Fibroblast of skin of back (primary cell): ENCODE measurements at regions not wholly inside any gene's neighbourhood (a gene's known extent, or its start where the extent isn't known, plus 50 kb on each side); places are given as distances from the start of the nearest gene placed in this dataset.
"Not testable (repeated sequence)": the region's sequence is repeated elsewhere in the genome, so short reads cannot be mapped to it uniquely, and the experiment has no call there.

Source experiments
- DNase-seq: peaks from one replicate; pipeline ENCODE4 v3.0.0-alpha.2; 2013

DNA sequence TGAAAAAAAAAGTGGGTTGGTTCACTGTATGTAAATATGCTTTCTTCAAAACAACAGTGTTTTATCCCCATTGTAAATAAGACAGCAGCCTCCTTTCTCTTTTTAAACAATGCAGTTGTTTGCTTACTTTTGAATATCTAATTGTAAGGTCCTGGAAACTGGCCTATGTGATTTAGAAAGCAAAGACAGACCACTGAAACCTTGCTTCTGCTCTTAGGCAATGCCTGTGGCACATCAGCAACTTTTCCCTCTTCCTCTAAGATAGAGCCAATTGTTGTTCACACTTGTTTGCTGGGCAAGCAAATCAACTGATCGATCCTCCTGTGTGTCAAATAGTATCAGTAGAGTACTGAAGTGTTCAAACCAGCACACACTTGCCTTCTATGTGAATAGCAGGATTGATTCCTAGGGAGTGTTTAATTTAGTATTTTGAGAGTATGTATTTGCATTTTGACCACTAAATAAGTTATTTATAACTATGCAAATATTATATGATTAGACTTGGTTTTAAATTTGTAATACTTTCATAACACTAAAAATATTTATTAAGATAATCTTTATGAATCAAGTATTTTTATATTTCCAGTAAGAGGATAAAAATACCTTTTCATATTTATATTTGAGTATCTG lies 55.4 kb upstream of the GRPR start:
- DNase-seq: no peak

DNA sequence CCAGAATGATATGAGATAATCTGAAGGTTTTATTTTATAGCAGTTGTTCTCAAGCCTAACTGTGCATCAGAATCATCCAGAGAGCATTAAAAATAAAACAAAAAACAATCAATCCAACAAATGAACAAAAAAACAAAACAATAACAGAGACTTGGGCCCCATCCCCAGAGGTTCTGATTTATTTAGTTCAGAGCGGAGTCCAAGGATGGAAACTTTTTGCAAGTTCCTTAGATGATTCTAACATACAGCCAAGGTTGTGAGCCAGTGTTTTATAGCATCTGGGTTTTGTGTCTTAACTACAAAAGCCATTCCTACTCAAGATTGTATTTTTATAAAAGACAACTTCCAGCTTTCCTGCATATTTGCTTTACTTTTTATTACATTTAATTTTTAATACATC lies 59.4 kb upstream of the GRPR start:
- DNase-seq: no peak

DNA sequence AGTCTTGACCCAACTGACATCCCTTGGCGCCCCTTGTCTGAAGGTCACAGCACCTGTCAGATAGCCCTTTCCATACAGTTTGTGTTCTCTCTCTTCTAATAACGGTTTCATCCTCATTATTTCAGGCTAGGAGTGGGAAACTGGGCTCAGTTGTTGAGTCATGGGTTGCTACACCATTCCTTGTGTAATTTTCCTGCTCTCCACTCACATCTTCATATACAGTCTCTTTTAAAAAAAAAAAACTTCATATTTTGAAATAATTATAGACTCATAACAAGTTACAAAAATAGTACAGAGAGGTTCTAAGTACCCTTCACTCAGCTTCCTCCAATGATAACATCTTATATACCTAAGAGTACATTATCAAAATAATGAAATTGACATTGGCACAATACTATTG lies 60.2 kb upstream of the GRPR start:
- no peak for DNase-seq

DNA sequence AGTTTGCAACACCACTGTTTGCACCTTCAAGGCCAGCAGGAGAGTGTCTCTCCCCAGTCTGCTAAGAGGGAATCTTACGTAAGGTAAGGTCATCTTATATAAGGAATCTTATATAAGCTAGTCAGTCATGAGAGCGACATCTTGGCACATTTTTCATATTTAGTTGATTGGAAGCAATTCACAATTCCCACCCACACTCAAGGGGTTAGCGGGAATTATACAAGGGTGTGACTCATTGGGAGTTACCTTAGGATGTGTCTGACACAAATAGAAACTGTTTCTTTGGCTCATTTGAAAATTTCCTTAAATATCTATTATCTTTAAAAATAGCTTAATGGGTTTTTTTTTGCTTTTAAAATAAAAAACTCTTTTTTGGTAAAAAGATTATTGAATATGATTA lies 62.1 kb upstream of the GRPR start:
- DNase-seq: no peak

DNA sequence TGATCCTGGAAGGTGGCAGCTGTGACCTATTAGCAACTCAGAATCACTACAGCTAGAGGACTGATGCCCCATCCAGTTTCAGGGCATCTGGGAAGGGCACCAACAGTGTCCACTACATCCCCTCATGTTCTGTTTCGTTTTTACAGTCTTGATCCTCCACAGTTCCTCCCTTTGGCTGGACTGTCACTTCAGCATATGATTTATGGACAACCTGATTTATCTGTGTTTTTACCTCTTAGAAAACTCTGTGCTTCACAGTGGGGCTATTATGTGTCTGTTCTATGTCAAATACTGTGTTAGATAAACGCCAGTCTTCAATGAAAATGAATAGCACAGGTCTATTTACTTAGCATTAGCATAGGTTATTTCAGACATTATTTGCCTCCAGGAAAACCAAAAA lies 63.1 kb upstream of the GRPR start:
- no peak for DNase-seq

DNA sequence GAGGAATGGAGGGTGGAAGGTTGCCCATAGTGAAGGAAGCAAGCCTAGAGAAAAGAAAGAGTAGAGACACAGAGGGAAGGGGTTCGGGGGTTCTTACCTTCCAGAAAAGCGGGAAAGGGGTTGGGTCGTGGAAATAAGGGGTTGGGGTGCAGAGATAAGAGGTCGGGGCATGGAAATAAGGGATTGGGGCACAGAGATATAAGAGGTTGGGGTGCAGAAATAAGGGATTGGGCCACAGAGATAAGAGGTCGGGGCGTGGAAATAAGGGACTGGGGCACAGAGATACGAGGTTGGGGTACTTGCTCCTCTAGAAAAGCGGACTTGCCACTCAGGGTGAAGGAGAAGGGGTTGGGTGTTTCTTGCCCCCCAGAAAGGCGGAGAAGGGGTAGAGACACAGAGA lies 74.2 kb upstream of the GRPR start:
- not testable (repeated sequence) for DNase-seq

DNA sequence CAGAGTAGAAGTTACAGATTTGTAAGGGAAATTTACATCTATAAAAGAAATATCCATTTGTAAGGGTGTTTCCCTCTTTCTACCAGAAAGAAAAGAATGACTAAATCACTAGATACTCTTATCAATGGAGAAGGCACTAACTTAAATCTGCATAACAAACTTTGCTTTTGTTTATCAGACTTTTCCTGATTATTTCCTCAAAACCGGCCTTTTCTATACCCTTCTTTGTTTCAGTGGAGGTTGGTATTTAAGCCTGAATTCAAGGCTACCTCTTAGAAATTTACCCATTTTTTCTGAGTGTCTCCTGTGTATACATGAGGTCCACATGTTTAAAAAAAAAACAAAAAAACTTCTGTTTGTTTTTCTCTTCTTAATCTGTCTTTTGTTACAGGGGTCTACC lies 80.4 kb upstream of the GRPR start:
- no peak for DNase-seq

DNA sequence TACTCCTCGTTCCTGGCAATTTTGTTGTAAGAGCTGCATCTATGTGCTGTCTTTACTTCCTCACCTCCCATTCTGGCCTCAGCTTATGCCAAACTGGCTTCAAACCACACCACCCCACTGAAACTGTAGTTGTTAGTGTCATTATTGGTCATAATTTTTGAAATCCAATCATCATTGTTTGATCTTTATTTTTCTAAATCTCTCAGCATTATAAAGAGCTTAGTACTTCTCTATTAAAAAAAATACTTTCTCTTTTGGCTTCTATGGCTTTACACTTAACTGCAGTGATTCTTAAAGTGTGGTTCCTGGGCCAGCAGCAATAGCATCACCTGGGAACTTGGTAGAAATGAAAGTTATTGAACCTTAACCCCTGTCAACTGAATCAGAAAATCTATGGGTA lies 83.5 kb upstream of the GRPR start:
- DNase-seq: no peak

GRCh38 chrX:16039363-16039762 lies 84.0 kb upstream of the GRPR start:
- no peak for DNase-seq

GRCh38 chrX:16033331-16033730 lies 90.0 kb upstream of the GRPR start:
- peak; percentile 1 for DNase-seq

- no peak for DNase-seq
Measured at GRCh38 chrX:16028576-16028975, 94.8 kb upstream of the GRPR start.

DNA sequence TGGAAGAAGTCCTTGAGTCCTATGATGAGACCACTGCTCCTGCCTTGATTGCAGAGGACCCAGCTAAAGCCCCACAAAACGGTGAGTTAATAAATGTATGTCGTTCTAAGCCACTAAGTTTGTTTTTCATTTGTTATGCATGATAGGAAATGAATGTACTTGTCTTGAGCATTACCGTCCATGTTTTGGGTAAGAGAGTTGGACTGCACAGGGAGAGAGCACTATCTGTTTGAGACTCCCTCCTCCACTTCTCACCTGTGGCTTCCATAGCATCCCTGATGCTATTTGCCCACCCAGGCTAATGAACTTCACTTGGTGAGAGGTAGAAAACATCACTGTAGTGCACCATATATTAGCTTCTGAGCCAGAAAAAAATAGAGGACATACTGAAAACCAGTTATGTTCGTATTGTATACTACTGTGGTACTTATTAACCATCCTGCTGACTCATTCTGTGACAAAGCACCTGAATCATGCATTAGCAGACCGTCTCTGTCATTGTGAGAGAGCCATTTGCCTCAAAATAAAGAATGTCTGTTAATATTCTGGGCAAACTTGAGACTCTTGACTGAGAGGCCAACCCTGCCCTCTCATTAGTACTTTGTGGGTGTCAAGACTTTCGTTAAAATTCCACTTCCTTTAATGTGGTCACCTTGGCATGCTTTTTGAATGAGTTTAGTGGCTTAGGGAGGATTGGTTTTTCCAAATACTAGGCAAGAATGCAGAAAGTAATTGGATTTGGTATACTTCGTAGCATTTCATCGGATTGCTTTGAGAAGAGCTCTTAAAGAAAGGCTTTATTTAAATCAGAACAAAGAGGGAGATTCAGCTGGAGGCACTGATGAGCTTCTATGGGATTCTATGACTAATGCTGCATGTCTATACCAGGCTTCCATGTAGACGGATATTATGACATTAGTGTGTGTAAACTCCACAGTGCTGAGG lies 99.3 kb upstream of the GRPR start:
- peak; percentile 65 for DNase-seq

- DNase-seq: peak; percentile 52
Measured at GRCh38 chrX:16022580-16023200, 100.7 kb upstream of the GRPR start.

- DNase-seq: no peak
Measured at GRCh38 chrX:16018291-16018690, 105.1 kb upstream of the GRPR start.

DNA sequence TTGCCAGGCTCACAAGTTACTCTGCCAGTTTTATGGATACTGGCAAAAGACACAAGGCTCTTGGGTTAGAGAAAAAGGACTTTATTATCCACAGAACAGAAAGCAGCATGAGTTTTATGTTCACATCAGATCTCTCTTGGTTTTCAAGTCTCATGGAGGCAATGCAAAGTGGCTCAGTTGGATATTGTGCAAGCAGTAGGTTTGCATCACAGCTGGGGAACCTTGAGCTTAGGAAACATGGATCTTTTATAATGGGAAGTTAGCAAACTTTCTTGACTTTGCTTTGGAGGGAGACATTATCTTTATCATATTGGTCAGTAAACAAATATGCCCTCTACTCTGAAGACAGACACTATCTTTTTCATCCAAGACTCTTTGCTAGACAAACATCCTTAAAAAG lies 109.2 kb upstream of the GRPR start:
- no peak for DNase-seq

GRCh38 chrX:16012250-16012649 lies 111.1 kb upstream of the GRPR start:
- DNase-seq: no peak

GRCh38 chrX:16005917-16006316 lies 117.4 kb upstream of the GRPR start:
- DNase-seq: no peak

DNA sequence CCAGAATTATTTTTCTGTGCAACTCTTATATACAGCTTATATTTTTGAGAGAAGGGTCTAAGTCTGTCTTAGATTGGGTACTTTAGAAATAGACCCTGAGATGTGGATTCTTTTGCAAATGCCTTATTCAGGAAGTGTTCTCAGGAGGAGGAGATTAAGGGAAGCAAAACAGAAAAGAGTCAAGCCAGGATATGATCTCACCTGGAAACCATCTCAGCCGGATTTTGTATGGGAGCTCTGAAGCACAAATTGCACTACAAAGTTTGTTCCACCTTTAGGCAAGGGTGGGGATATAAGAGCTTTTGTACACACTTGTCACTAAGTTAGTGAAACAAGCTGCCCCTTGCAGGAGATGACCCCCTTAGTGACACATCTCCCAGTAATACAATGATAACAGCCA lies 121.2 kb upstream of the GRPR start:
- peak; percentile 39 for DNase-seq

DNA sequence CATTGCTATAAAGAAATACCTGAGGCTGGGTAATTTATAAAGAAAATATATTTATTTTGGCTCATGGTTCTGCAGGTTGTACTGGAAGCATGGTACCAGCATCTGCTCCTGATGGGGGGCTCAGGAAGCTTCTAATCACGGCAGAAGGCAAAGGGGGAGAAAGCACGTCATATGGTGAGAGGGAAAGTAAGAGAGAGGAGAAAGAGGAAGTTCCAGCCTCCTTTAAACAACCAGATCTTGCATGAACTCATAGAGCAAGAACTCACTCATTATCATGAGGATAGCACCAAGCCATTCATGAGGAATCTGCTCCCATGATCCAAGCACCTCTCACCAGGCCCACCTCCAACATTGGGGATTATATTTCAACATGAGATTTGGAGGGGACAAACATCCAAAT lies 125.0 kb upstream of the GRPR start:
- no peak for DNase-seq

GRCh38 chrX:15989716-15990115 lies 133.6 kb upstream of the GRPR start:
- no peak for DNase-seq

DNA sequence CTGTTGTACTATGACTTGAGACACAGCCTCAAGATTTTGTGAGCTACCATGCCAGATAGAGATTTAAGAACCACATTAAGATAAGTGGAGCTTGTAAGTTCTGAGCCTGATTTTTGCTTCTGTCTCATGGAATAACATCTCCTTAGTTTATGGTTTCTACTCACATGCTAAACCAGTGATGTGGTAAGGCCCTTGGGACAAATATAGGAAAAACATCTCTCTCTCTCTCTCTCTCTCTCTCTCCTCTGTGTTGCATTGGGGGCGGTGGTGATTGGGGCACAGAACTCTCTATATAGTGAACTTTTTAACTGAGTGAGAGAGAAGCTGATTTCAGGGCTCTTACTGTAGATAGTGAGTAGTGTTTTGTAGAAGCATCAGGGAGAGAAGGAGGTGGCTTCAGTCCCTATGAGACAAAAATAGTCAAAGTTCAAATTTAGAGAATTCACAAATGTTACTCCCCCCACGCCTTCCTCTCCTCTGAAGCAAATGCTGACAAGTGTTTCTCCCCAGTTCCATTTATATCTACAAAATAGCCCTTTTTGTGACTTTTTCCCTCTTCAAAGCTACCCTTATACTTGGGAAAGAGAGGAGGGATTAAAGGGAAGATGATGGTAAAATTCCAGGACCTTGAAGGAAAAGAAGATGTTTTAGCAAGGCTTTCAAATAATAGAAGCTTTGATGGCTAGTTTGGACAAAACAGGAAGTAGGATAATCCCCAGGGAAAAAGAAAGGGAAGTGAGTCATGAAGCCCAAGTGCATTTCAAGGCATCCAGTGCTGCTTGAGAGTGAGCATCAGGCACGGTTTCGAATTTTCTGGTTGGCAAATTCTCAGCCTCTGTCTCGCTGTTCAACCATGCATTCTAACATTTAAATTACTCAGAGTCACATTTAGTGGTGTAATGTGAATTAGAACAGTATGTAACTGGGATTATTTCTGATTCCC lies 134.3 kb upstream of the AP1S2 start:
- DNase-seq: peak; percentile 82

DNA sequence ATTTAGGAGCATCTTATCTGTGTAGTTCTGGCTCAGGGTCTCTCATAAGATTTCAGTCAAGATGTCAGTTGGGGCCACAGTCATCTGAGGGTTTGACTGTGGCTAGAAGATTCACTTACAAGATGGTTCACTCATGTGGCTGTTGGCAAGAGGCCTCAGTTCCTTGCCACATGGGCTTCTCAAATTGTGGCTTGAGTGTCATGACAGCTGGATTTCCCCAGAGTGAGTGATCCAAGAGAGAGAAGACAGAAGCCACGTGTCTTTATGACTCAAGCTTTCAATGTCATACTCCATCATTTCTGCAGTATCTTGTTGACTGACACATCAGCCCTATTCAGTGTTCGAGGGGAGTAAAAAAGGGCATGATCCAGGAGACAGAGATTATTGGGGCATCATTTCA lies 131.3 kb upstream of the AP1S2 start:
- peak; percentile 10 for DNase-seq

GRCh38 chrX:15983034-15983433 lies 128.4 kb upstream of the AP1S2 start:
- DNase-seq: no peak
